CD4-positive, alpha-beta T cell treated with Interleukin-15 for 1 hour (primary cell): ENCODE measurements at regions not wholly inside any gene's neighbourhood (a gene's known extent, or its start where the extent isn't known, plus 50 kb on each side); places are given as distances from the start of the nearest gene placed in this dataset.
A peak's percentile ranks its signal among the peaks of the same experiment; 100 is the strongest.

ENCODE experiments used
- DNase-seq: peaks from one replicate; pipeline ENCODE4 v3.0.0-alpha.2; 2020

GRCh38 chr3:23035927-23036640 is 167.0 kb upstream of the UBE2E2 start:
- DNase-seq = peak; percentile 28

DNA sequence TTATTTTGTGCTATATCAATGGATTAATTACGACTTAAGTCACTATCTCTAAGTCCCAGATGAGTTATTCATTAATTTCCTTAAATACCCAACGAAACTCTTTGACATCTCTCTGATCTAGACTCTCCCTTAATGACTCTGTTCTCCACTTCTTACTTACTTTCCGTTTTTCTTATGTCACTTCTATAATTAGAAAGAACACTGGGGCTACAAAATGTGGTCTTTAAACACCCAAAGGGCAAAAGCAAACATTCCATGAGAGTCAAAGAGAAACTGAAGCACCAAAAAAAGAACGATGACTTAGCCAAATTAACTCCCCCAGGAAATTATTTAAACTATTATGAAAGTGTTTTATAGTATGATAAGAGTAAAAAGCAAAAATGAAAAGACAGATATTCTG is 166.4 kb upstream of the UBE2E2 start:
- DNase-seq = no peak

DNA sequence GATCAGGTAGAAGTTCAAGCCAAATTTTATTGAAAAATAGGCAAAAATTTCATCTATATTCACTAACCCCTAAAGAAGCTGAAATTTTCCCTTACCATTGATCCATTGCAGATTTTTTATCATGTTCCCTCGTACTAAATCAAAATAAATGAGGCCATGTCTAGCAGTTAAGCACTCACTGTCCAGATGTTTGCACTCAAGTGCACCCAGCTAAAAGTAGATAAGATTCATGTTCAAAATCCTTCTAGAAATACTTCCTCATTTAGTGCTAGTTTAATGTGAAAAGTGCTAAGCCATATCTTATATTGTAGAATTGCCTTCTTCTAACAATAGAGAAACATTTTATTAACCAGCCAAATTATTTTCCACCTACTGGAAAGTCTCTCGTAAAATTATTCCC is 164.7 kb upstream of the UBE2E2 start:
- no peak for DNase-seq

DNA sequence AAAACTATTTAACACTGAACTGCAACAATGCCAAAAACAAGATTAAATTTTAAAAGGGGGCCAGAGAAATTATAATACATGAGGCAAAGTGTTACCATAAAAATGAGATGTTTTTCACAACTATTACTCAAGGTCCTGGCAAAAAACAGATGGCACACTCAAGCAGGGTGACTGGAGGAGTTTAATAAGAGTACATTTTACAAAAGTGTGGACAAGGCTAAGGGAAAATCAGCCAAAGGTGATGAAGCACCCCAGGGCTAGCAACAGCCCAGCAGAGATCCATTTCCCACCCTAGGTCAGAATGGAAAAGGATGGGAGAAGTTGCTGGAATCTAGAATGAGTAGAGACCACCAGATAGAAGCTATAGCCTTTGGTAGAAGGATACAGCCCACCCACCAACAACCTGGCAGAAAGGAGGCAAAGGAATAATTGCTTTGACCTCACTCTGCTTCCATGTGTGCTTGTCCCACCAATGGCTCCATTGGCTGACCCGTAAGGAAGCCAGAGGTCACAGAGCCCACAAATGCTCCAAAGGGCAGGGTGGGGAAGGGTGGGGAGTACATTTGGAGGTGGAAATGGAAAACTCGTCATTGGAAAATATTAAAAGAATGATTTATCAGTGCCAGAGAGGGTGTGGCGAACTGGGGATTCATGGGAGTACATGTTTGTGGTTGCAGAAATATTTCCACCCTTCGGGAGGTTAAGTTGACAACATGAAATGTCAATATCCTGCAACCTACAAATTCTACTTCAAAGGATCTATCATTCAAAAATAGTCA is 161.0 kb upstream of the UBE2E2 start:
- DNase-seq = no peak

- DNase-seq = no peak
These were observed 158.7 kb upstream of the UBE2E2 start for GRCh38 chr3:23044463-23044862.

- DNase-seq = no peak
These were observed 156.6 kb upstream of the UBE2E2 start for GRCh38 chr3:23046536-23046935.

GRCh38 chr3:23051240-23052140 is 151.6 kb upstream of the UBE2E2 start:
- no peak for DNase-seq

DNA sequence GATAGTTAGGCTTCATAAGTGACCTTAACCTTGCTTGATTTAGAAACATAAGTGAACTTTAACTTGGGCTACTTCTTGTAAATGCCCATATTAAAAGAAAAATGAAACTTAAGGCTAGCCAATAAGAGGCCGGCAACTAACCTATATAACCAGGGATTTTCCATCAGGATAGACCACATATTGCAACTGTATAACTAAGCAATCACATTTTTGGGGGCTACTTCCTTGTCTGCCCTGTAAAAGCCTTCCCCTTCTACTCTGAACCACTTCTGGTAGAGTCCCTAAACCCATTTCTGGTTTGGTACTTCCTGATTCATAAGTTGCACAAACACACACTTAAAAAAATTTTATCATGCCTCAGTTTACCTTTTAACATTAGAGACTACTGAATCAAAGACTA is 150.9 kb upstream of the UBE2E2 start:
- DNase-seq = no peak

- DNase-seq = no peak
These were observed 150.5 kb upstream of the UBE2E2 start for GRCh38 chr3:23052620-23053019.

- no peak for DNase-seq
These were observed 147.3 kb upstream of the UBE2E2 start for GRCh38 chr3:23055733-23056376.

DNA sequence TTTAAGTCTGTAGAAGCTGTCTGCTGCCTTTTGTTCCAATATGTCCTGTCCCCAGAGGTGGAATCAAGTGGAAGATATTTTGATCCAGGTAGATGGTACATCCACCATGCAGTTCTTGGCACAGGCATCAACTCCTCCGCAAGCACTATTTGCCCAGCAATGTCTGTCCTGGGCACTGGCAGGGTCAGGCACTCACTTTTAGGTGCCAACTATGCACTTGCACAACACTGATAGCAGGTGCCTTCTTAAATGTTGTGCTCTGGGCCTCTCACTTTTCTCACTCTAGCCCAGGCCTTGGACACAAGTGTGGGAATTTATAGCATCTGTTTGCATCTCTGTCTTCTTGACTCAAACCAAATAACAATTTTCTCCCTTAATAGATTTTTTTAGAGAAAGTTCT is 140.5 kb upstream of the UBE2E2 start:
- no peak for DNase-seq

DNA sequence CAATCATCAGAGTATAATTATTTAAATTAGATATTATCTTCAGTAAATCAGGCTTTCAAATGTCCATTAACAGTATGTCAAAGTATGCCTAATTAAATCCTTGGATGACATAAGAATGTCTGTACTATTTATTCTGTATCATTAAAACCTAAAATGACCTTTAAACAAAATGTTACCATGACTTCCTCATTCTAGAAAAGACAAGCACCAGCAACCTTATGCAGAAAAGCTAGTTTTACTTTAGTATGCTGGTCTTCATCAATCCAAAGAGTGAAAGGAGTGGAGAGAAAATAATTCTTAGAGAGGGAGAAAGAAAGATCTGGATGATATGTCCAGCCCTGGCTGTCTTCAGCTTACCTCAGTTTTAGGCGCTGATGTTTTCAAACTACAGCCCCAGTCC is 140.1 kb upstream of the UBE2E2 start:
- DNase-seq = no peak

DNA sequence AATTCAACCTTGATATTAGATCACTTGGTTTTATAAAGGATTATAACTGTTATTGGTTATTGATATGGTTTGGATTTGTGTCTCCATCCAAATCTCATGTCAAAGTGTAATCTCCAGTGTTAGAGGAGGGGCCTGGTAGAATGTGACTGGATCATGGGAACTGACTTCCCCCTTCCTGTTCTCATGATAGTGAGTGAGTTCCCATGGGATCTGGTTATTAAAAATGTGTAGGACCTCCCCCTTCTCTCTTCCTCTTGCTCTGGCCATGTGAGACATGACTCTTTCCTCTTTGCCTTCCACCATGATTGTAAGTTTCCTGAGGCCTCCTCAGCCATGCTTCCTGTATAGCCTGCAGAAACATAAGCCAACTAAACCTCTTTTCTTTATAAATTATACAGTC is 136.0 kb upstream of the UBE2E2 start:
- no peak for DNase-seq

DNA sequence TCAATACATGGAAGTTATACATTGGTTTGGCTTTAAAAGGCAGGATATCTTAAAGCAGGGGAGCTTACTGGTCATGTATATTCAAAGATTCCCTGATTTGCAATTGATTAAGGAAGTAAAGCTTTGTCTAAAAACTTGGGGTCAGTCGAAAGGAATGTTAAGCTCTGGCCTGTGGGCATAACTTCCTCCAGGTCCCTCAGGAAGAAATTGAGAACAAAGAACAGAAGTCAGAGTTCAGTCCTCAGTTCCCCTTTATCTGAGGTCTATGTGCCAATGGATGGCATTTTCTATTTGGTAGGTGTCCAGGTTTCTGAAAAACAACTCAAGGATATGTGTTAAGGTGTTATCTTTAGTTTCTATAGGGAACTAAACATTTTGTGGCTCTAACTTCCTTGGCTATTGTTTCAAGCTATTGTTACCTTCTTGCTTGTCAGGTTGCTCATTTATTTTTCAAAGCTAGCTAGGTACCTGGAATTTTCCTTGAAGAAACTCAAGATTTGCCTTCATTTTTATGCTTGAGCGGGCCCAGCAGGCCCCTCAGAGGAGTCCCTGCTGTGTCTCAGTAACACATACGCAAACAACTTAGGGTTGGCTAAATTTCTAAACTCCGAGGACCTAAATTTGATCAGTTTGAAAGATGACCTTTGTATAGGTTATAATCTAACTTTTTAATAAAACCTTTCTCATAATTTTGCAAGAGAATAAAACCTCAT is 135.0 kb upstream of the UBE2E2 start:
- no peak for DNase-seq

GRCh38 chr3:23071296-23071695 is 131.8 kb upstream of the UBE2E2 start:
- DNase-seq = no peak

DNA sequence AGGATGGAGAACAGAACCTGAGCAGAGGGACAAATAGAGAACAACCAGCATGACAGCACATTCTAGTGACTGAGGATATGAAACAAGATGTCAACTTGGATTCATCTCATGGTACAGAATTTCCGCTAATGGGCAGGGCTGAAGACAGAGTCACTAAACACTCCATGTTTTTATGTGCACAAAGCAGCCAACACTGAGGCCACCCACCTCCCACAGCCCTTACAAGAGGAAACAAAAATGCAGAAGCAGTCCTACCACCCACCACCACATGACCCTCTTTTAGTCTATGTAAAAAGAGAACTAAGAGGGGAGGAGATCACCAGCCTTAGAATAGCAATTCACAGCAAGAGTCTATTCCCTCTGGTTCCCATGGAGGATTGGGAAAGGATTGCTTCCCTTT is 131.4 kb upstream of the UBE2E2 start:
- DNase-seq = peak; percentile 51

GRCh38 chr3:23072693-23073092 is 130.4 kb upstream of the UBE2E2 start:
- DNase-seq = no peak

DNA sequence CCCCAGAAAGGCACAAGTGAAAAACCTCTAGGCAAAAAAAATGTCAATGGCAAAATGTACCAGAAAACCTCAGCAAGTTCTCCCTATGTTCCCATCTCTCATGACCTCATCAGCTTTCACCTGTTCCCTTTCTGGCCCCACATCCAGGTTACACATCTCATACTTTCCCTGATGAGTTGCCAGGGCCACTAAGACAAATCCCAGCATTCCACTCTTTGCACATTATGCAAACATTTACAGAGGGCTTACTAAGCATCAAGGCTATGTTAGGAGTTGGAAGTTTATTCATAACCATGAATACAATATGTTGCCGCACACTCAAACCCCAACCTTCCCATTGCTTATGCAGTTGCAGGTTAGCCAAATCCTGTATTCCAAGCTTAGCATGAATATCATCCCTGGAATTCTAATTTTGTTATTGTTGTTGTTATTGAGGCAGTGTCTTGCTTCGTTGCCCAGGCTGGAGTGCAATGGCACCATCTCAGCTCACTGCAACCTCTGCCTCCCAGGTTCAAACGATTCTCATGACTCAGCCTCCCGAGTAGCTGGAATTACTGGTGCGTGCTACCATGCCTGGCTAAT is 129.3 kb upstream of the UBE2E2 start:
- no peak for DNase-seq

GRCh38 chr3:23075496-23075895 is 127.6 kb upstream of the UBE2E2 start:
- DNase-seq = no peak

DNA sequence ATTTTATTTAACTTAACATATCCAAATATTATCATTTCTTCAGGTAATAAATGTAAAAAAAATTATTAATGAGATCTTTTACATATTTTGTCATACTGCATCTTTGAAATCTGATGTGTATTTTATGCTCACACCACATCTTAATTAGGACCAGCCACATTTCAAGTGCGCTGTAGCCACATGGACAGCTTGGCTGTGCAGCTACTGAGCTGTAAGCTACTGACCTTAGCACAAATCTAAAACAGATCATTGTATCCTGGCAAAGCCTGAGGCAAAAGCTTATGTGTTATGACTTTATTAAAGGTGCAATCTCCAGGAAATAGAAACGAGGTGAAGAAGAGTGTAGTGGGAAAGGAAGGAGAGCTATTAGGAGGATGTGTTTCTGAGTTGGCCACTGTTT is 126.7 kb upstream of the UBE2E2 start:
- DNase-seq = no peak

- DNase-seq = no peak
These were observed 126.0 kb upstream of the UBE2E2 start for GRCh38 chr3:23077126-23077525.

DNA sequence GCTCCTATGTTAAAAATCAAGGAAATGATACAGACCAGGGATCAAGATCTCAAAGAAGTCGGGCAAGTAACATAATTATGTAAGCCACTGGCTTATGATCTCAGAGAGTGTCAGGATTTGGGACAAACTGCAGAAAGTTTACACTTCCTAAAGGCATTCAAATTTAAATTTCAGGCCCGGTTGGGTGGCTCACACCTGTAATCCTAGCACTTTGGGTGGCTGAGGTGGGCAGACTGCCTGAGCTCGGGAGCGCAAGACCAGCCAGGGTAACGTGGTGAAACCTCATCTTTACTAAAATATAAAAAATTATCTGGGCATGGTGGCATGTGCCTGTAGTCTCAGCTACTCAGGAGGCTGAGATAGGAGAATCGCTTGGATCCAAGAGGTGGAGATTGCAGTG is 124.4 kb upstream of the UBE2E2 start:
- no peak for DNase-seq
